Fibroblast of lung (primary cell): ENCODE measurements at regions not wholly inside any gene's neighbourhood (a gene's known extent, or its start where the extent isn't known, plus 50 kb on each side); places are given as distances from the start of the nearest gene placed in this dataset.

Experiments
- DNase-seq, 2 donors: peaks; one replicate each; pipeline versions ENCODE4 v3.0.0 to v3.0.0-alpha.2; 2010; ENCODE audit warnings: low read depth in 2 of 2
- H2AFZ ChIP-seq: 2 replicates; pipeline ENCODE4 v1.5.1; 2012; ENCODE audit warnings: low read length, control low read depth, inconsistent platforms
- H3K27ac ChIP-seq: 2 replicates; pipeline ENCODE4 v1.5.1; 2011; ENCODE audit warnings: low read length, control low read depth; ENCODE audit not compliant: insufficient read depth
- H3K27me3 ChIP-seq: 2 replicates; pipeline ENCODE4 v1.5.1; 2011; ENCODE audit warnings: mild to moderate bottlenecking, low read length; ENCODE audit not compliant: control insufficient read depth, insufficient read depth
- H3K36me3 ChIP-seq: 2 replicates; pipeline ENCODE4 v1.5.1; 2011; ENCODE audit warnings: low read length; ENCODE audit not compliant: control insufficient read depth, insufficient read depth
- H3K4me1 ChIP-seq: 2 replicates; pipeline ENCODE4 v1.5.1; 2011; ENCODE audit warnings: low read length; ENCODE audit not compliant: control insufficient read depth, insufficient read depth; ENCODE audit errors: extremely low read depth
- H3K4me2 ChIP-seq: 2 replicates; pipeline ENCODE4 v1.5.1; 2011; ENCODE audit warnings: low read length, control low read depth; ENCODE audit not compliant: insufficient read depth; ENCODE audit errors: extremely low read depth
- H3K4me3 ChIP-seq, 4 experiments: fragments of 200-600 bp in 1 of 4; sonication (generic) in 1 of 4; replicated peaks in 1 of 4; 2 replicates each; pipeline ENCODE4 v1.5.1; 2011 to 2016; ENCODE audit warnings: low read length in 4 of 4, low read depth in 3 of 4, mild to moderate bottlenecking in 3 of 4, control low read depth in 2 of 4, inconsistent platforms in 1 of 4, mixed read lengths in 1 of 4; ENCODE audit not compliant: insufficient read depth in 1 of 4; ENCODE audit errors: control extremely low read depth in 1 of 4
- H3K79me2 ChIP-seq: 2 replicates; pipeline ENCODE4 v1.5.1; 2012; ENCODE audit warnings: mild to moderate bottlenecking, low read length, inconsistent platforms; ENCODE audit not compliant: control insufficient read depth, insufficient read depth
- H3K9ac ChIP-seq: 2 replicates; pipeline ENCODE4 v1.5.1; 2011; ENCODE audit warnings: mild to moderate bottlenecking, low read length, control low read depth; ENCODE audit not compliant: insufficient read depth
- H3K9me3 ChIP-seq: 2 replicates; pipeline ENCODE4 v1.5.1; 2012; ENCODE audit warnings: low read depth, low read length; ENCODE audit not compliant: control insufficient read depth, insufficient read depth
- H4K20me1 ChIP-seq: 2 replicates; pipeline ENCODE4 v1.5.1; 2011; ENCODE audit warnings: low read length; ENCODE audit not compliant: control insufficient read depth, insufficient read depth; ENCODE audit errors: extremely low read depth
- EZH2 ChIP-seq: IDR thresholded peaks from 2 replicates; pipeline ENCODE4 v1.5.1; 2012; ENCODE audit warnings: low read length, control low read depth, mild to moderate bottlenecking; ENCODE audit errors: missing control alignments
- TF ChIP-seq, protein P1 (sequence below), 2 donors: IDR thresholded peaks in 1 of 2; conservative IDR thresholded peaks in 1 of 2; 1 replicate in 1 of 2; 2 replicates in 1 of 2; pipeline ENCODE4 v1.5.1; 2011 to 2012; ENCODE audit warnings: low read length in 2 of 2, control low read depth in 1 of 2, inconsistent platforms in 1 of 2, low read depth in 1 of 2, mild to moderate bottlenecking in 1 of 2

DNA sequence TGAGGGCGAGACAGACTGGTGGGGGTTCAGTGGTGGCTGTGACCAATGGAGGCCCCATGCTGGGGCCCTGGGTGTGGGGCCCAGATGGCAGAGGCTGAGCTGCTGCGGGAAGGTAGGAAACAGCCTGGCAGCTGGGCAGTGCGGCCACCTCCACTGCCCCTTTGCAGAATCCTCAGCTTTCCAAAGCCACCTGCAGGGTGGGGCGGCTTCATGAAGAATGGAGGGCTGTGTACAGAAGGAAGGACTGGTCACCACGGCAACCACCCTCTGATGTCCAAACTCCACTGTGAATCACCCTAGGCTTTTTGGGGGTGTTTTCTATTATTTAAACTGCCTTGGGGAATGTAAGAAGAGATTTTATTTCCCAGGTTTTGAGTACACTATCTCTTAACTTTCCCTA is 166.3 kb upstream of the NAV2 start:
- Histone ChIP-seq H4K20me1 (no peaks in the 10 kb centered on the region), H3K4me3 (no peak overlapping the region), H3K9ac (no peak overlapping the region), H3K4me2 (no peak overlapping the region), H3K4me1 (no peaks in the 10 kb centered on the region), H3K27me3 (peaks cover 4% of the 10 kb centered on the region), H3K9me3 (no peaks in the 10 kb centered on the region), H3K79me2 (no peaks in the 10 kb centered on the region), H2AFZ (no peak overlapping the region), H3K27ac (no peak overlapping the region), H3K36me3 (no peaks in the 10 kb centered on the region)
- DNase-seq = no peak
- no peak for TF ChIP-seq EZH2

DNA sequence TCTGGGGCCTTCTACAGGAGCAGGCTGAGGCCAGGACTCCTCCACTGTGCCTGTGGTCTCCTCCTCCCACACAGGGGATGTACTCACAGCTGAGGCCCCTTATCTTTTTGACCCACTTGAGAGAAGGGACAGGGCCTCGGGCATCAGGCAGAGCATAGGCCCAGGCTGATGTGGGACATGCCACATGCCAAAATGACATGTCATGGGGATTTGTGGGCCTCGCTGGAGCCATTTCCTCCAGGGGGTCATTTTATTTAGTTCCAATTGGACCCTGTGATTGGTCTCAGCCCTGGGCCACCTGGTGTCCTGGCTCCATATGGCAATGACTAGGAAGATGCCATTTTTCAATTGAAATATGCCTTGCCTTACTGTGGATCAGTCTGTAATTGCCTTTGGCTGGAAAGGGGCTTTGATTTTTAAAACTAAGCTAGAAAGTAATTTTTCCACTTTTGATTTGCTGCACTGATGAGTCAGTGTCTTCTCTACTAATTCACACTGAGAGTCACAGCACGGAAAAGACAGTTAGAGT is 171.1 kb upstream of the NAV2 start:
- no peak overlapping the region for H2AFZ ChIP-seq
- no peak overlapping the region for H3K4me3 ChIP-seq
- H3K4me2 ChIP-seq = no peak overlapping the region
- H3K9me3 ChIP-seq = no peaks in the 10 kb centered on the region
- no peak for DNase-seq
- H3K27ac ChIP-seq = no peak overlapping the region
- H3K9ac ChIP-seq = no peak overlapping the region
- no peaks in the 10 kb centered on the region for H3K79me2 ChIP-seq
- H4K20me1 ChIP-seq = no peaks in the 10 kb centered on the region
- no peak for TF ChIP-seq EZH2
- TF ChIP-seq, protein P1, sequence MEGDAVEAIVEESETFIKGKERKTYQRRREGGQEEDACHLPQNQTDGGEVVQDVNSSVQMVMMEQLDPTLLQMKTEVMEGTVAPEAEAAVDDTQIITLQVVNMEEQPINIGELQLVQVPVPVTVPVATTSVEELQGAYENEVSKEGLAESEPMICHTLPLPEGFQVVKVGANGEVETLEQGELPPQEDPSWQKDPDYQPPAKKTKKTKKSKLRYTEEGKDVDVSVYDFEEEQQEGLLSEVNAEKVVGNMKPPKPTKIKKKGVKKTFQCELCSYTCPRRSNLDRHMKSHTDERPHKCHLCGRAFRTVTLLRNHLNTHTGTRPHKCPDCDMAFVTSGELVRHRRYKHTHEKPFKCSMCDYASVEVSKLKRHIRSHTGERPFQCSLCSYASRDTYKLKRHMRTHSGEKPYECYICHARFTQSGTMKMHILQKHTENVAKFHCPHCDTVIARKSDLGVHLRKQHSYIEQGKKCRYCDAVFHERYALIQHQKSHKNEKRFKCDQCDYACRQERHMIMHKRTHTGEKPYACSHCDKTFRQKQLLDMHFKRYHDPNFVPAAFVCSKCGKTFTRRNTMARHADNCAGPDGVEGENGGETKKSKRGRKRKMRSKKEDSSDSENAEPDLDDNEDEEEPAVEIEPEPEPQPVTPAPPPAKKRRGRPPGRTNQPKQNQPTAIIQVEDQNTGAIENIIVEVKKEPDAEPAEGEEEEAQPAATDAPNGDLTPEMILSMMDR (conservative IDR thresholded peaks at IDR 0.05 in 1 of 2, IDR thresholded peaks at IDR 0.05 in 1 of 2; ENCODE audit: low read depth in 1 of 2, low read length in 2 of 2) = no peak
- peaks cover 4% of the 10 kb centered on the region for H3K27me3 ChIP-seq
- no peaks in the 10 kb centered on the region for H3K36me3 ChIP-seq
- H3K4me1 ChIP-seq = no peaks in the 10 kb centered on the region

DNA sequence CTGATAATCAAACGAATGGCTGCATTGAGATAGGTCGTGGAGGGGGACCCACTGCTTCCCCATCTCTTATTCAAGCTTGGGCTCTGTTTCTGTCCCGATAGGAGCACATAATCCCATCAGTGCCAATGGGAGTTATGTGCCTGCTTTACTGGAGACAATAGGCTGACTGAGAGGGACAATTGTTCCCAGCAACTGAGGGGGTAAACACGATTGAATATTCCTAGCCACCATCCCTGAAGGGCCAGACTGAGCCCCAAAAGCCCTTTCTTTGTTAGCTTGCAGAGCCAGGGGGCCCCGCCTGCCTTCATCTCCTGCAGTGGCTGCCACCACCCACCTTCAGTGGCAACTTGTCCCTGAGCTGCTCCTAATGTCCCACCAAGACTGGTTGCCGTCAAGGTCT is 172.8 kb upstream of the NAV2 start:
- Histone ChIP-seq H3K79me2 (no peaks in the 10 kb centered on the region), H3K4me3 (no peak overlapping the region), H3K4me1 (no peaks in the 10 kb centered on the region), H3K9ac (no peak overlapping the region), H3K4me2 (no peak overlapping the region), H2AFZ (no peak overlapping the region), H3K27me3 (peaks cover 10% of the 10 kb centered on the region), H3K36me3 (no peaks in the 10 kb centered on the region), H4K20me1 (no peaks in the 10 kb centered on the region), H3K27ac (no peak overlapping the region), H3K9me3 (no peaks in the 10 kb centered on the region)
- no peak for DNase-seq
- TF ChIP-seq EZH2 = no peak
- TF ChIP-seq, protein P1 (conservative IDR thresholded peaks at IDR 0.05 in 1 of 2, IDR thresholded peaks at IDR 0.05 in 1 of 2; ENCODE audit: low read depth in 1 of 2, low read length in 2 of 2) = no peak
